SU-DHL-6 (cell line): ENCODE measurements at regions not wholly inside any gene's neighbourhood (a gene's known extent, or its start where the extent isn't known, plus 50 kb on each side); places are given as distances from the start of the nearest gene placed in this dataset.

ENCODE experiments used
- EZH2phosphoT487 ChIP-seq: fragments of 200-600 bp; sonication (generic), shearing (Covaris generic); conservative IDR thresholded peaks from 2 replicates; pipeline ENCODE4 v1.6.1; 2018; ENCODE audit warnings: mild to moderate bottlenecking, antibody characterized with exemption, low read length, moderate library complexity, mixed read lengths
- TF ChIP-seq, protein P1 (sequence below): fragments of 200-600 bp; sonication (generic); IDR thresholded peaks from one replicate; pipeline ENCODE4 v1.5.1; 2017; ENCODE audit warnings: antibody characterized with exemption, mild to moderate bottlenecking, low read length, moderate library complexity; ENCODE audit not compliant: insufficient read depth, poor library complexity, severe bottlenecking

DNA sequence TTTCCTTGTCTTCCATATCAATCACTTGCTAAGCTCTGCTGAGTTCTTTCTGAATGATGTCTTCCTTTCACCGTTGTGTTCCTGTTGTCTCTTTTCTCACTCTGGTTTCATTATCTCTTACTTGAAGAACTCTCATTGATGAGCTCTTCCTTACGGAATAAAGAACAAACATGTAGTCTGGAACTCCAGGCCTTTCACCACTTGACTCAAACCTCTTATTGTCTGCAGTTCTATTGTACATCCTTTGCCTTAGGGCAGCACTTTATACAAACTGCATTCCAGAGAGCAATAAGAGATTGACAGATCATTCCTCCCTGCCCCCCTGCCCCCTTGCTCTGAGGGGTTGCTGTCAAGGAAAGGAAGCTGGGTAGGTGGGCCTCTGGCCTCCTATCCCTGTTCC lies 517.4 kb downstream of the TMEM135 start:
- TF ChIP-seq, protein P1, sequence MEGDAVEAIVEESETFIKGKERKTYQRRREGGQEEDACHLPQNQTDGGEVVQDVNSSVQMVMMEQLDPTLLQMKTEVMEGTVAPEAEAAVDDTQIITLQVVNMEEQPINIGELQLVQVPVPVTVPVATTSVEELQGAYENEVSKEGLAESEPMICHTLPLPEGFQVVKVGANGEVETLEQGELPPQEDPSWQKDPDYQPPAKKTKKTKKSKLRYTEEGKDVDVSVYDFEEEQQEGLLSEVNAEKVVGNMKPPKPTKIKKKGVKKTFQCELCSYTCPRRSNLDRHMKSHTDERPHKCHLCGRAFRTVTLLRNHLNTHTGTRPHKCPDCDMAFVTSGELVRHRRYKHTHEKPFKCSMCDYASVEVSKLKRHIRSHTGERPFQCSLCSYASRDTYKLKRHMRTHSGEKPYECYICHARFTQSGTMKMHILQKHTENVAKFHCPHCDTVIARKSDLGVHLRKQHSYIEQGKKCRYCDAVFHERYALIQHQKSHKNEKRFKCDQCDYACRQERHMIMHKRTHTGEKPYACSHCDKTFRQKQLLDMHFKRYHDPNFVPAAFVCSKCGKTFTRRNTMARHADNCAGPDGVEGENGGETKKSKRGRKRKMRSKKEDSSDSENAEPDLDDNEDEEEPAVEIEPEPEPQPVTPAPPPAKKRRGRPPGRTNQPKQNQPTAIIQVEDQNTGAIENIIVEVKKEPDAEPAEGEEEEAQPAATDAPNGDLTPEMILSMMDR = no peak
- no peak for TF ChIP-seq EZH2phosphoT487
